GM12878 (cell line): ENCODE measurements at regions not wholly inside any gene's neighbourhood (a gene's known extent, or its start where the extent isn't known, plus 50 kb on each side); places are given as distances from the start of the nearest gene placed in this dataset.

Experiments
- ATAC-seq: fragments of 200-7000 bp; cut with Tn5 transposase; 3 replicates; pipeline ENCODE4 v1.9.1; 2020; ENCODE audit warnings: mild to moderate bottlenecking, moderate library complexity
- BruUV-seq: library from RNA; stranded (reverse); fragments of 400-500 nt; replicated peaks from 2 replicates; lab custom pipeline; 2021; lab: Mats Ljungman, UMichigan
- CTCF ChIA-PET: fragments of 300-600 bp; sonication (Branson Sonifier 250); formaldehyde crosslinking; extraction: SDS; loops from one replicate; lab custom pipeline; 2021; ENCODE audit warnings: inconsistent platforms; lab: Yijun Ruan, JAX
- POLR2A ChIA-PET: fragments of 350-600 bp; formaldehyde crosslinking; extraction: SDS; loops from one replicate; lab custom pipeline; 2021; ENCODE audit warnings: inconsistent platforms; lab: Charles Lee
- RAD21 ChIA-PET: fragments of 300-600 bp; sonication (Branson Sonifier 250); formaldehyde crosslinking; loops from one replicate; lab custom pipeline; 2023; ENCODE audit warnings: antibody characterized with exemption; ENCODE audit not compliant: unreplicated experiment; lab: Charles Lee
- SMC1A ChIA-PET: fragments of 300-600 bp; sonication (Branson Sonifier 250); formaldehyde crosslinking; loops from one replicate; lab custom pipeline; 2023; ENCODE audit not compliant: unreplicated experiment, uncharacterized antibody; lab: Charles Lee
- DNase-seq: peaks from one replicate; pipeline ENCODE4 v3.0.0-alpha.2; 2011; ENCODE audit warnings: low read depth, low spot score
- FAIRE-seq: peaks from 3 replicates; lab custom pipeline; 2011; peaks lifted over from hg19 to GRCh38; lab: Jason Lieb, UNC
- H2AFZ ChIP-seq: 2 replicates; pipeline ENCODE4 v1.6.0; 2011; ENCODE audit warnings: low read depth, low read length, control low read depth; ENCODE audit not compliant: control insufficient read depth
- H3K27ac ChIP-seq: 2 replicates; pipeline ENCODE4 v1.5.1; 2011; ENCODE audit warnings: control low read depth; ENCODE audit not compliant: control insufficient read depth, insufficient read depth
- H3K27me3 ChIP-seq, 2 experiments: replicated peaks in 1 of 2; 2 replicates each; pipeline versions ENCODE4 v1.6.0 to v1.6.1; 2011; ENCODE audit warnings: low read length in 1 of 2; ENCODE audit not compliant: control insufficient read depth in 2 of 2, insufficient read depth in 2 of 2
- H3K36me3 ChIP-seq, 2 experiments: 2 replicates each; pipeline ENCODE4 v1.5.1; 2011; ENCODE audit warnings: low read length in 1 of 2; ENCODE audit not compliant: control insufficient read depth in 2 of 2, insufficient read depth in 2 of 2
- H3K4me1 ChIP-seq: 2 replicates; pipeline ENCODE4 v1.6.1; 2011; ENCODE audit warnings: mild to moderate bottlenecking, low read length, moderate library complexity, mixed read lengths; ENCODE audit not compliant: control insufficient read depth, insufficient read depth
- H3K4me2 ChIP-seq: 2 replicates; pipeline ENCODE4 v1.6.0; 2011; ENCODE audit warnings: control low read depth; ENCODE audit not compliant: control insufficient read depth, insufficient read depth
- H3K4me3 ChIP-seq: fragments of 200-600 bp; sonication (generic); 2 replicates; pipeline ENCODE4 v1.5.1; 2016
- H3K79me2 ChIP-seq: 2 replicates; pipeline ENCODE4 v1.6.0; 2011; ENCODE audit warnings: low read length; ENCODE audit not compliant: control insufficient read depth, insufficient read depth
- H3K9ac ChIP-seq: 2 replicates; pipeline ENCODE4 v1.8.0; 2011; ENCODE audit warnings: low read length, control low read depth, mixed read lengths; ENCODE audit not compliant: control insufficient read depth, insufficient read depth
- H3K9me3 ChIP-seq: replicated peaks from 3 replicates; pipeline ENCODE4 v1.5.1; 2011; ENCODE audit warnings: mild to moderate bottlenecking, low read length; ENCODE audit not compliant: control insufficient read depth, insufficient read depth
- H4K20me1 ChIP-seq: 2 replicates; pipeline ENCODE4 v1.6.0; 2011; ENCODE audit not compliant: control insufficient read depth, insufficient read depth
- CBX3 ChIP-seq: fragments of 200-600 bp; sonication (generic); IDR thresholded peaks from 2 replicates; pipeline ENCODE4 v1.6.1; 2016; ENCODE audit warnings: low read depth, borderline replicate concordance
- HCFC1 ChIP-seq: fragments of 150-350 bp; IDR thresholded peaks from 2 replicates; pipeline ENCODE4 v1.6.1; 2014; ENCODE audit warnings: low read length
- IKZF2 ChIP-seq, 2 experiments: fragments of 450-650 bp; IDR thresholded peaks; 2 replicates each; pipeline ENCODE4 v1.6.1; 2017; ENCODE audit warnings: mild to moderate bottlenecking in 2 of 2, moderate library complexity in 2 of 2
- MYB ChIP-seq: fragments of 150-350 bp; IDR thresholded peaks from 2 replicates; pipeline ENCODE4 v1.6.1; 2014; ENCODE audit warnings: mild to moderate bottlenecking, low read depth, low read length, borderline replicate concordance
- PAX5 ChIP-seq: IDR thresholded peaks from 2 replicates; pipeline ENCODE4 v1.6.1; 2011; ENCODE audit warnings: low read depth, low read length, borderline replicate concordance
- POLR2AphosphoS2 ChIP-seq: IDR thresholded peaks from 2 replicates; pipeline ENCODE4 v1.6.1; 2011; ENCODE audit warnings: low read depth, mild to moderate bottlenecking, low read length, improper control_type of control experiment, moderate library complexity
- RAD21 ChIP-seq: IDR thresholded peaks from 2 replicates; pipeline ENCODE4 v1.6.1; 2011; ENCODE audit warnings: mild to moderate bottlenecking, low read depth, low read length, moderate library complexity; ENCODE audit not compliant: insufficient read depth
- SREBF2 ChIP-seq: IDR thresholded peaks from 2 replicates; pipeline ENCODE4 v1.6.1; 2012; ENCODE audit warnings: mild to moderate bottlenecking, low read length
- STAT1 ChIP-seq: fragments of 450-650 bp; conservative IDR thresholded peaks from 2 replicates; pipeline ENCODE4 v1.6.1; 2014; ENCODE audit warnings: antibody characterized with exemption, mild to moderate bottlenecking
- ZBTB4 ChIP-seq: fragments of 450-650 bp; formaldehyde crosslinking; IDR thresholded peaks from 2 replicates; pipeline ENCODE4 v1.4.0; 2022; ENCODE audit warnings: mild to moderate bottlenecking, moderate library complexity
- WGBS: methylation state at CpG from one replicate; pipeline ENCODE4 v1.1.6; 2016; ENCODE audit warnings: low lambda C conversion rate; ENCODE audit not compliant: insufficient replicate concordance, insufficient coverage; ENCODE audit errors: missing lambda C conversion rate; 5-methylcytosine and 5-hydroxymethylcytosine counted together
- in situ Hi-C: fragments of 300-500 bp; cut with MboI; formaldehyde crosslinking; loops from 9 replicates; pipeline ENCODE4 v1.14.3; 2018; ENCODE audit warnings: mixed read lengths
- intact Hi-C: fragments of 100-400 bp; cut with micrococcal nuclease; formaldehyde crosslinking; loops from one replicate; pipeline ENCODE4 v1.14.2; 2022; ENCODE audit not compliant: unreplicated experiment

GRCh38 chr6:139436957-139437348, 62.5 kb upstream of the CITED2 start:
- intact Hi-C loops: loop anchor here (10.0 kb wide), 1 partner anchor 1422 kb away; no protein-coding TSS in a partner anchor

More at GRCh38 chr6:139436957-139437348, 62.5 kb upstream of the CITED2 start:
- Histone ChIP-seq H3K36me3 (no peaks in the 10 kb centered on the region), H4K20me1 (no peaks in the 10 kb centered on the region), H2AFZ (no peak overlapping the region), H3K27me3 (no peaks in the 10 kb centered on the region), H3K27ac (no peak overlapping the region), H3K79me2 (no peaks in the 10 kb centered on the region), H3K4me2 (no peak overlapping the region), H3K9me3 (no peaks in the 10 kb centered on the region)
- ChIA-PET RAD21 (no interaction called here), POLR2A (no interaction called here), SMC1A (no interaction called here)
- no peak for FAIRE-seq
- no TSS peak for BruUV-seq
- ATAC-seq: no peak
- DNase-seq: no peak
- TF ChIP-seq PAX5 (no peak), CBX3 (no peak), MYB (no peak), IKZF2 (IDR thresholded peaks at IDR 0.05) (no peak), ZBTB4 (CRISPR knock-in tag) (no peak), HCFC1 (no peak), STAT1 (no peak), SREBF2 (no peak), RAD21 (no peak), POLR2AphosphoS2 (no peak)
- TF ChIP-seq, all 136 proteins: peak for 0
- H3K4me1 ChIP-seq: no peaks in the 10 kb centered on the region
- CTCF ChIA-PET: interaction anchor here (1.0 kb wide), 1 partner anchor 8 kb away, joined by 4 read pairs; no protein-coding TSS in a partner anchor
- 44% methylated on average over 3 of the region's 3 CpGs for WGBS
- no peak overlapping the region for H3K9ac ChIP-seq
- H3K4me3 ChIP-seq: no peak overlapping the region
- in situ Hi-C loops: no loop called here
